ENCODE measurements at regions not wholly inside any gene's neighbourhood (a gene's known extent, or its start where the extent isn't known, plus 50 kb on each side); places are given as distances from the start of the nearest gene placed in this dataset.

- Histone ChIP-seq H3K4me1 (no peaks in the 10 kb centered on the region), H3K27ac (no peak overlapping the region), H3K4me3 (no peak overlapping the region), H3K27me3 (no peaks in the 10 kb centered on the region), H3K9me3 (no peaks in the 10 kb centered on the region), H3K36me3 (ENCODE audit: low read depth, missing control alignments) (no peaks in the 10 kb centered on the region)
- intact Hi-C loops (cut with DNase I; ENCODE audit: low total_unique reads) = no loop called here
- no peak for TF ChIP-seq CTCF (IDR thresholded peaks at IDR 0.05)
- TF ChIP-seq POLR2A (IDR thresholded peaks at IDR 0.05) = no peak
- DNase-seq = no peak
Observed at GRCh38 chr6:134654751-134655150, 295.1 kb downstream of the ALDH8A1 start.

GRCh38 chr6:134651519-134651918, 298.4 kb downstream of the ALDH8A1 start:
- H3K36me3 ChIP-seq (ENCODE audit: low read depth, missing control alignments) = no peaks in the 10 kb centered on the region
- intact Hi-C loops (cut with DNase I; ENCODE audit: low total_unique reads) = no loop called here
- H3K4me1 ChIP-seq = no peaks in the 10 kb centered on the region
- H3K4me3 ChIP-seq = no peak overlapping the region
- H3K27ac ChIP-seq = no peak overlapping the region
- no peak for DNase-seq
- H3K9me3 ChIP-seq = no peaks in the 10 kb centered on the region
- H3K27me3 ChIP-seq = no peaks in the 10 kb centered on the region
- TF ChIP-seq POLR2A (IDR thresholded peaks at IDR 0.05) = no peak
- TF ChIP-seq CTCF (IDR thresholded peaks at IDR 0.05) = no peak
- 94% methylated on average over 3 of the region's 3 CpGs for WGBS, 2 donors

DNA sequence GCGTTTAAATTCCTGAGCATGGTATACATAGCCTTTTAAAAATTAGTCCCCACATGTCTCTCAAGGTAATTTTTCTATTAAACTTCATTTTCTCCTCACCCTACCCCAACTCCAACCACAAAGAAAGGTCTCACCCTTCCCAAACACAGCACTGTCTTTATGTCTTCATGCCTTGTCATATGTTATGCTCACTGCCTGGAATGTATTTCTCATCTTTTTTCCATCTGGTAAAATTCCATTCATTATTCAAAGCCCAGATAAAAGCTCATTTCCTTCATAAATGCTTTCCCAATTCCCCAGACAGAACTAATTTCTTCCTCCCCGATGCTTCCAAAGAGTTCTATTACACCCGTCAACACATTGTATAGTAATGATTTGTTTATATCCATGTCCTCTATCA, 302.0 kb downstream of the ALDH8A1 start:
- Histone ChIP-seq H3K36me3 (ENCODE audit: low read depth, missing control alignments) (no peaks in the 10 kb centered on the region), H3K4me3 (no peak overlapping the region), H3K27me3 (no peaks in the 10 kb centered on the region), H3K4me1 (no peaks in the 10 kb centered on the region), H3K9me3 (no peaks in the 10 kb centered on the region), H3K27ac (no peak overlapping the region)
- WGBS, 2 donors = 67 to 78% methylated on average over 3 of the region's 3 CpGs
- TF ChIP-seq POLR2A (IDR thresholded peaks at IDR 0.05) (no peak), CTCF (IDR thresholded peaks at IDR 0.05) (no peak)
- no peak for DNase-seq
- intact Hi-C loops (cut with DNase I; ENCODE audit: low total_unique reads) = loop anchor here (10.0 kb wide), 1 partner anchor 473 kb away; no protein-coding TSS in a partner anchor

DNA sequence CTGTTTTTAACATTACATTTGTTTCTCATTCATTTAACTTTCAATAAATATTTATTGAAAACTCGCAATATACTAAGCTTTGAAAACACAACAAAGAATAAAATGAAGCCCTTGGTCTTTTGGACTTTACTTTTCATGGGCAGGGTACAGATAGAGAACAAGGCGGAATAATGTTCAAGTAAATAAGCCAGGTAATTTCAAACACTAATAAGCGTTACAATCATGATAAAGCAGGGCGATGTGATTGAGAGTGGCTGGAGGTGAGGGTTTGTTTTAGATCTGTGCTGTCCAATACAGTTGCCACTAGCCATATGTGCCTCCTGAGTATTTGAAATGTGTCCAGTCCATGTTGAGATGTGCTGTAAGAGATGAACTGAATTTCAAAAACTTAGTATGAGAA, 307.1 kb downstream of the ALDH8A1 start:
- no peak for DNase-seq
- Histone ChIP-seq H3K36me3 (ENCODE audit: low read depth, missing control alignments) (no peaks in the 10 kb centered on the region), H3K27me3 (no peaks in the 10 kb centered on the region), H3K27ac (no peak overlapping the region), H3K9me3 (no peaks in the 10 kb centered on the region), H3K4me3 (no peak overlapping the region), H3K4me1 (peaks cover 10% of the 10 kb centered on the region)
- WGBS, 2 donors = 88 to 96% methylated on average over 4 of the region's 4 CpGs
- intact Hi-C loops (cut with DNase I; ENCODE audit: low total_unique reads) = loop anchor here (10.0 kb wide), 1 partner anchor 468 kb away; no protein-coding TSS in a partner anchor
- TF ChIP-seq POLR2A (IDR thresholded peaks at IDR 0.05) (no peak), CTCF (IDR thresholded peaks at IDR 0.05) (no peak)

GRCh38 chr6:134642279-134642678, 307.6 kb downstream of the ALDH8A1 start:
- DNase-seq = no peak
- no peaks in the 10 kb centered on the region for H3K9me3 ChIP-seq
- intact Hi-C loops (cut with DNase I; ENCODE audit: low total_unique reads) = loop anchor here (10.0 kb wide), 1 partner anchor 467 kb away; no protein-coding TSS in a partner anchor
- no peaks in the 10 kb centered on the region for H3K36me3 ChIP-seq (ENCODE audit: low read depth, missing control alignments)
- TF ChIP-seq POLR2A (IDR thresholded peaks at IDR 0.05) (no peak), CTCF (IDR thresholded peaks at IDR 0.05) (no peak)
- H3K4me1 ChIP-seq = peaks cover 10% of the 10 kb centered on the region
- no peaks in the 10 kb centered on the region for H3K27me3 ChIP-seq
- H3K4me3 ChIP-seq = no peak overlapping the region
- WGBS, 2 donors = 81 to 83% methylated on average over 2 of the region's 2 CpGs
- no peak overlapping the region for H3K27ac ChIP-seq
